ENCODE measurements at regions not wholly inside any gene's neighbourhood (a gene's known extent, or its start where the extent isn't known, plus 50 kb on each side); places are given as distances from the start of the nearest gene placed in this dataset.

GRCh38 chr1:87905651-87906050 is 577.0 kb downstream of the LMO4 start:
- H3K4me1 Mint-ChIP-seq = peaks cover 21% of the 10 kb centered on the region
- TF ChIP-seq CTCF (IDR thresholded peaks at IDR 0.05) = no peak

GRCh38 chr1:87906078-87906477 is 577.4 kb downstream of the LMO4 start:
- Mint-ChIP-seq H3K9me3 (peaks cover 5% of the 10 kb centered on the region), H3K27me3 (ENCODE audit: low read depth, poor library complexity) (no peaks in the 10 kb centered on the region), H3K36me3 (ENCODE audit: low read depth) (no peaks in the 10 kb centered on the region), H3K4me3 (no peak overlapping the region), H3K27ac (no peak overlapping the region), H3K4me1 (peaks cover 21% of the 10 kb centered on the region)
- no peak for TF ChIP-seq CTCF (IDR thresholded peaks at IDR 0.05)
- DNase-seq = no peak

More at GRCh38 chr1:87905651-87906050, 577.0 kb downstream of the LMO4 start:
- Mint-ChIP-seq H3K36me3 (ENCODE audit: low read depth) (no peaks in the 10 kb centered on the region), H3K4me3 (no peak overlapping the region), H3K9me3 (peaks cover 5% of the 10 kb centered on the region), H3K27ac (no peak overlapping the region), H3K27me3 (ENCODE audit: low read depth, poor library complexity) (no peaks in the 10 kb centered on the region)
- no peak for DNase-seq

- Mint-ChIP-seq H3K4me1 (peaks cover 8% of the 10 kb centered on the region), H3K4me3 (no peak overlapping the region), H3K27ac (no peak overlapping the region), H3K36me3 (ENCODE audit: low read depth) (peaks cover 19% of the 10 kb centered on the region), H3K9me3 (peaks cover 34% of the 10 kb centered on the region), H3K27me3 (ENCODE audit: low read depth, poor library complexity) (no peaks in the 10 kb centered on the region)
- TF ChIP-seq CTCF (IDR thresholded peaks at IDR 0.05) = no peak
- no peak for DNase-seq
Observed at GRCh38 chr1:87913361-87913760, 584.7 kb downstream of the LMO4 start.

GRCh38 chr1:87914396-87914795 is 585.7 kb downstream of the LMO4 start:
- no peak for TF ChIP-seq CTCF (IDR thresholded peaks at IDR 0.05)
- H3K27ac Mint-ChIP-seq = no peak overlapping the region
- H3K9me3 Mint-ChIP-seq = peaks cover 34% of the 10 kb centered on the region
- DNase-seq = no peak
- no peaks in the 10 kb centered on the region for H3K27me3 Mint-ChIP-seq (ENCODE audit: low read depth, poor library complexity)
- no peak overlapping the region for H3K4me3 Mint-ChIP-seq
- H3K36me3 Mint-ChIP-seq (ENCODE audit: low read depth) = peaks cover 19% of the 10 kb centered on the region
- peaks cover 16% of the 10 kb centered on the region for H3K4me1 Mint-ChIP-seq

- no peak for TF ChIP-seq CTCF (IDR thresholded peaks at IDR 0.05)
Observed at GRCh38 chr1:87915771-87916170, 587.1 kb downstream of the LMO4 start.

GRCh38 chr1:87916965-87917364 is 588.3 kb downstream of the LMO4 start:
- peaks cover 25% of the 10 kb centered on the region for H3K9me3 Mint-ChIP-seq
- no peak for TF ChIP-seq CTCF (IDR thresholded peaks at IDR 0.05)
- peaks cover 16% of the 10 kb centered on the region for H3K4me1 Mint-ChIP-seq
- H3K27ac Mint-ChIP-seq = no peak overlapping the region
- no peak for DNase-seq
- H3K36me3 Mint-ChIP-seq (ENCODE audit: low read depth) = peaks cover 19% of the 10 kb centered on the region
- H3K4me3 Mint-ChIP-seq = no peak overlapping the region
- no peaks in the 10 kb centered on the region for H3K27me3 Mint-ChIP-seq (ENCODE audit: low read depth, poor library complexity)

More at GRCh38 chr1:87915771-87916170, 587.1 kb downstream of the LMO4 start:
- no peaks in the 10 kb centered on the region for H3K27me3 Mint-ChIP-seq (ENCODE audit: low read depth, poor library complexity)
- H3K4me3 Mint-ChIP-seq = no peak overlapping the region
- peaks cover 34% of the 10 kb centered on the region for H3K9me3 Mint-ChIP-seq
- DNase-seq = no peak
- H3K4me1 Mint-ChIP-seq = peaks cover 16% of the 10 kb centered on the region
- no peak overlapping the region for H3K27ac Mint-ChIP-seq
- H3K36me3 Mint-ChIP-seq (ENCODE audit: low read depth) = peaks cover 19% of the 10 kb centered on the region
